Activated T-cell treated with anti-CD3 and anti-CD28 coated beads, Interleukin-2, amount 50 U/mL, for 48 hours (primary cell): ENCODE measurements at regions not wholly inside any gene's neighbourhood (a gene's known extent, or its start where the extent isn't known, plus 50 kb on each side); places are given as distances from the start of the nearest gene placed in this dataset.

Experiments
- DNase-seq, 2 experiments: peaks; one replicate each; pipeline ENCODE4 v3.0.0-alpha.2; 2020

DNA sequence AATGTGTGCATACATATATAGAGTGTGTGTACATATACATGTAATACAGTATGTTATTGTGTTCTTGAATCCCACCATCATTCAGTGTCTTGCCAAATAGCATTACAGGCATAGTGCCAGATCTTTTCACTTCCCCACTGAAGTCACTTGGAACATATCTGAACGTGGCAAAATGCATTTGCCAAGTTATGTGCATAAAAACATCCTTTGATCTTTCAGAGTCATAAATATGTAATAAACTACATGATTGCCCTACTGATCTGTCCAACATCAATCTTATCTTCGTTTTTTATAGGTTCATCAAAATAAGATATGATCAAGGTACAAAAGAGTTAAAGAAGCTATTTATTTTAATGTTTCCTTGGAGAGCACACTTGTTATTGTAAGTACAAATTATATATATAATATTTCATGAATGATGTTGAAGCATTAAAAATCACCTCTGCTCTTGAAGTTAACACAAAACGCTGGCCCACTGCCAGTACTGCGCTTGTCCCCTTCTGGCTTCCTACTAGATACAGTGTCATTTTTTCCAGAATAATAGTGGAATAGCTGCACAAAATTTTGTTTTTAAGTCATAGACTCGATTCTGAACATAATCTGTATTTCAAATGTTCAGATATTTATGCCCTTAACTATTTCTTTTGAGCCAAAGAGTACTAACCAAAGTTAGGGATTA, 549.5 kb upstream of the ARRDC4 start:
- no peak for DNase-seq

DNA sequence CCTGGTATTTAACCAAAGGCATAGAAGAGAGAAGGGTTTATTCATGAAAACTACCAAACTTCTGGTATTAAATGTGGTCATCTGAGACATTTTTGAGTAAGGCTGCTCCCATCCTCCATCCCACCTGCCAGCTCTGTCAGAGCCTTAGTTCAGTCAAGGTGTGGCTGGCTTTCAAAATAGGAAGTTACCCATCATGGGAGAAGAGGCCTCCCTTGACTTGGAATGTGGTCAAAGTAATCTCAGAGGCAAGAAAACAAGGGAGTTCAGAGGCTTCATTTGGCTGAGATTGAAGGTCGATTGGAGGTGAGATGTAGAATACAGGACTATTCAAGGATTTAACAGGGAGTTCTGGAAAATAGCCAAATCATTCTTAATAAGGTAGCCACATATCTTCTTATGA, 540.4 kb upstream of the ARRDC4 start:
- no peak for DNase-seq

DNA sequence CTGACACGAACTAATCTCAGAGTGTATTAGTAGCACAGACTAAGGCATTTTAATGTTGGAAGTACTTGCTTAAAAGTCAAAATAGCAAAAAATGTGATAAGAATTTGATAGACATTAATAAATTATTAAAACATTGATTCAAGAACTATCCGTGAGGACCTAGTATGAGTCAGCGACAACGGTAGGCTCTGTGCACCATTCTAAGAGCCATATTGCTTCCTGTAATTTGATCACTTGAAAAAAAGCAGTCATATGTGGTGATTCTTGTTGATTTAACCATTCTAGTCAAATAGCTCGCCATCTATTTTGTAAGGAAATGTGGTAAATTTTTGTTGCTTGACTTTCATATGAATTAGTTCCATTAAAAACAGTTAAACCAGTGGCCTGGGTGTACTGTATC, 534.9 kb upstream of the ARRDC4 start:
- DNase-seq = no peak

DNA sequence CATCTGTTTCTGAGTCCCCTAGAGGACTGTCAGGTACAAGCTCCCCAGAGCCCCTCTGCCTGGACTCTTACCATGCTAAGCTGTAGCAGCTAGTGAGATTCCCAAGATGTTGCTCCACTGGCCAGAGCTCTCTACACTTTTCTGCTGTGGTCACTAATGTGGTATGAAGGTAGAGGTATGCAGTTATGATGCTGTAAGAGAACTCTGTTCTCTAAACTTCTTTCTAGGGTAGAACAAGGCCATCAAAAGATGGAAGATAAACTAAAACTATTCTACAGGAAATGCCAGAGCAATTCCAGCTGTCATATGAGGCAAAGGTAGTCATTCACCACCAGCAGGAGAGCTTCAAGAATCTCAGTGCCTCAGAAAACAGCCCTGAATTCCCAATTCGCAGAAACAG, 517.4 kb upstream of the ARRDC4 start:
- no peak for DNase-seq

DNA sequence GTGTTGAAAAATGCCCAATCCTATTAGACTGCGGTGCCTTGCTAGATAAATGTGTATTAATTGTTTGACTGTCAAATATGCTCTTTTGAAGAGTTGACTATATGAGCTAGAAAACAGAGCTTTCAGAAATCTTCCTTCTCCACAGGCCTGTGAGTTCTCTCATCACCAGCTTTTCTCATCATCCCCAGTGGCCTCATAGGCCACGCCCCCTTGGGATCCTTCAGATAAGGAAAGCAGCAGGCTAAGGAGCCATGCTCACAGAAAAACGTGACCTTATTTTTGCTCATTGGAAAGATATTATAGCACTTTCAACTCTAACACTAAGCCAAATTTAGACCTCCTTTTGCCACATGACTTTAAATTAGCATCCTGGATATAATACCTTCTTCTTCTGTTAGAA, 514.4 kb upstream of the ARRDC4 start:
- DNase-seq = no peak

DNA sequence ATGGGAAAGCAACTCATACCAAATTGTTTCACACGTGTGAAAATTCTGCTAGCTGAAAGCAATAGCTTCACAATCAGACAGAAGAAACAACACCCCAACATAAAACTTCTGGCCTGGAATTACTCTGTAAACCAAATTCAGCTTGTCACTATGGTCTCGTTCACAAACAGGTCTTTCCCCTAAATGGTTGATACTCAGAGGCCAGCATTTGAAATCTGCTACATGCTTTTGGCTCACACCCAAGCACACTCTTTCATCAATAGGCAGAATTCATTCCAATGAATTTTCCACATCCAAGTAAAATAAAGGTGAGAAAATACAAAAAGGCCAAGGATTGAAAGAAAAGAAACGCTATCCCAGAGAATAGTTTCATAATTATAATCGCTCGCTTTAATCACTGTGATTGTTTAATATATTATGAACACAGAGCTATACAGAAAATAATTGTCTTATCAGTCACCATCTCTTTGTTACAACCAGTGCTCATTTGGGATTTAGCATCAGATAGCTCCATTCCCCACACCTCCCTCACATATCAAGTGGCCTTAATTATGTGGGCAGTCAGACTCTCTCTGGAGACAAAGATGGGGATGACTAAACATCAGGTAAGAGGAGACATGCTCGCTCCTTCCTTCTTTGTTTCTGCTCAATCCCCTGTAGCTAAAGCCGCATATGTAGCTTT, 503.8 kb upstream of the ARRDC4 start:
- no peak for DNase-seq

DNA sequence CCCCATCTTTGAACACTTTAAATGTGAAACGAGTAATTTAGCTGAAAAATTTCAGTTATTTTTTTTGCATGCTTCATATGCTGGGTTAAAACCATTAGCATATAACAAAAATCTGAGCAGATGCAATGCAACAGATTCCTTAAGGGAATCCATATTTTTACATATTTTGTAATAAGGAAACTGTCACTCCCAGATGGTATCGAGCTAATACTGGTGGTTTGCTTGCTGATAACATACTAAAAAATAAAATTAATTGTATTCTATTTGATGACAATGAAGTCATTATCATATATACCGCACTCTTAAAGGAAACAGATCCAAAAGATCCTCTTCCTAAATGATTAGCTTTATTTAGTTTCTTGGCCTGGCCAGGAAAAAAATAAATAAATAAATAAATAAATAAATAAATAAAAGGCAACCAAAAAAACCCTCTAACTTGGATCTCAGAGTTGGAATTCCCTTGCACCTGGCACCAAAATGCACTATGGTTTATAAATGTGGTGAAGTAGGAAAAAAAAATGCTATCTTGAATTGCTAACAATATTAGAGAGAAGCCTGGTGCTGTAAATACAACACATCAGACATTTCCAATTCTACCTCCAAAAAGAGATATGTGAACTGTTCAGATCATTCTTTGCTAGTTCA, 503.2 kb upstream of the ARRDC4 start:
- no peak for DNase-seq

DNA sequence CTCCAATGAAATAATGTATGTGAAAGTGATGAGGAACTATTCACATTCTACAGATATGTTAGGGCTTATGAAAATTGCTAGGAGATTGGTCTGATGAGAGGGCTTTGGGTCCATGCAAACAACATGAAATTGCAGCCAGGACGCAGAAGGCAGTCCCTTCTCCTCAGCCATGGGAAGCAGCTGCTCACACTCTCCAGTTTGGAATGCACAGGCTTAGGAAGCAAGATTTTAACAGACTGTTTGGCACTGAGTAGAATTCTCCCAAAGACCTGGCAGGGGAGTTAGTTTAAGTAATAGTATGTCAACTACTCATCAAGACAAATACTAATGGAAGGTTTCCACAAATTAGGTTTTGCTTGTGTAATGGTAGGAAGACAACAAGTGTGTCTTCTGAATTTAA, 500.7 kb upstream of the ARRDC4 start:
- no peak for DNase-seq

DNA sequence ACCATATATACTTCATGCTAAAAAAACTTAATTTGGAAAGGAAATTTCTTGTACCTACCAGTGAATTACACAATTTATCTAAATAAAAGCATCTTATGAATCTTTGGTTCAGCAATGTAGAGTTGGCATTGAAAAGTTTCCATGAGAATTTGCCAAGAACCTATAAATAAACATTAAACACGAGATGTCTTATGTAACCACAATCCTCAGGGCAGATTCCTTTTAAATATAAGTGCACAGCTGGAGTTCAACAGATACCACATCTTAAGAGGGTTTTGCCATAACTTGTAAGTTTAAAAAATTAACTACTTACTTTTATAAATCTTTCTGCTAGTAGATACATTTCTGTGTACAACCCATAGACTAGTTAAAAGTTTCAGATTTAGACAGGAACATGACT, 499.3 kb upstream of the ARRDC4 start:
- DNase-seq = no peak

DNA sequence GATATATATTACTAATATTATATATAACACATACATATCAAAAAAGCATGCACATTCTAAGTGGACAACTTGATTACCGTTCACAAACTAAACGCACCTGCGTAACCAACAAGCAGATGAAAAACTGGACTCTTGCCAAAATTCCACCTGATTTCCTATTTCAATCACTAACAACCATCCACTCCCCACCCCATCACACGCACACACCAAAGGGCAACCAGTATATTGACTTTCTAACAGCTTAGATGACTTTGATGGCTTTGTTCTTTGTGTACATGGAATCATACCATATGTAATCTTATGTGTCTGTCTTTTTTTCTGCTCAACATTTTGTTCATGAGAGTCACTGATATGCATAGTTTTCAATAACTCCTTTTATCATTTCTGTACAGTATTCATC, 496.8 kb upstream of the ARRDC4 start:
- DNase-seq = no peak

DNA sequence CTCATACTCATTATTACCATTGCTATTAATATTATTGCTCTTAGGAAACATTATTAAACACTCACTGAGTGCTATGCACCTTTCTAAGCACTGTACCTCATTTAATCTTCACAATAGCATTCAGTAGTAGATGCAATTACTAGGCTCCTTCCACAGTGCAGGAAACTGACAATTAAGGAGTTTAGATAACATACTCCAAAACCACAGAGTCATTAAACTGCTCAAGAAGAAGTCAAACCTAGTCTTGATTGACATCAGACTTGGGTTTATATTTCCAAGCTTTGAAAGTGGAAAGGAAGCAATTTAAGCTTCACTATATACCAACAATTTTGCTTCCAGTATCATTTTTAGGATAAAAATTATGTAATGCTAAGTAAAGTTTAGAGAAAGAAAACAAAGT, 490.1 kb upstream of the ARRDC4 start:
- DNase-seq = no peak

DNA sequence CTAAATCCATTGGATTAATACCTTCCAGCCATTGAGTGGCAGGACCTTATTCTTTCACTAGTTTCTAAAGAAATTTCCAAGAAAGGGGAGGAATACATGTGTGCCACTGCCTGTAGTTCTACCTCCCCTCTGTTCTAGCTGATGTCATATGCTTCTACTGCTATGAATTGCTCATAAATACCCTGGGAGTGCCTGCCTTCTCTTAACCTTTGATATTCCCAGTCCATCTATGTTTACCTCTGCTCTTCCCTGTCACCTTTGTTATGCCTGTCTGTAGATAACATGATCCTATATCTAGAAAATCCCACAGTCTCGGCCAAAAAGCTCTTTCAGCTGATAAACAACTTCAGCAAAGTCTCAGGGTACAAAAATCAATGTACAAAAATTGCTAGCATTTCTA, 486.9 kb upstream of the ARRDC4 start:
- no peak for DNase-seq

DNA sequence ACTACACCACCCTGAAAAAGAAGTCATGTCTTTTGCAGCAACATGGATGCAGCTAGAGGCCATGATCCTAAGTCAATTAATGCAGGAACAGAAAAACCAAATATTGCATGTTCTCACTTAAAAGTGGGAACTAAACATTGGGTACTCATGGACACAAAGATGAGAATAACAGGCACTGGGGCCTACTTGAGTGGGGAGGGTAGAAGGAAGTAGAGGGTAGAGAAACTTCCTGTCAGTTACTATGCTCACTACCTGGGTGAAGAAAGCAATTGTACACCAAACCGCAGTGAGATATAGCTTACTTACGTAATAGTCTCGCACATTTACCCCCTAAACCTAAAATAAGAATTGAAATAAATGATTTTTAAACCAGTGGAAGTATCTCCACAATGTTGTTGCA, 480.5 kb upstream of the ARRDC4 start:
- no peak for DNase-seq

DNA sequence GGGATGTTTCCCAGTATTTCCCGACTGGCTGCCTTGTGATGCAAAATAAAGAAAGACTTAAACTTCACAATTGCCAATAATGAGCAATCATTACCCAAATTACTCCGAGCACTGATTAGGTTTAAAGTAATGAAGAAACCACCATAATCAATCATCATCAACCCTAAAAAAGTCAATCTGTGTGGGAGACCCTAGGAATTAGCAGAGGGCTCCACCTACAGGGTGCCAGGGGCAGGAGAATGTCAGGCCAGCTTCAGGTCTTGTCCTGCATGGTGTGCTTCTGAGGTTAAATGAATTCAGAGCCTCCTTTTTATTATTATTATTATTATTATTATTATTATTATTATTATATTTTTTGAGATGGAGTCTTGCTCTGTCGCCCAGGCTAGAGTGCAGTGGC, 478.0 kb upstream of the ARRDC4 start:
- no peak for DNase-seq

DNA sequence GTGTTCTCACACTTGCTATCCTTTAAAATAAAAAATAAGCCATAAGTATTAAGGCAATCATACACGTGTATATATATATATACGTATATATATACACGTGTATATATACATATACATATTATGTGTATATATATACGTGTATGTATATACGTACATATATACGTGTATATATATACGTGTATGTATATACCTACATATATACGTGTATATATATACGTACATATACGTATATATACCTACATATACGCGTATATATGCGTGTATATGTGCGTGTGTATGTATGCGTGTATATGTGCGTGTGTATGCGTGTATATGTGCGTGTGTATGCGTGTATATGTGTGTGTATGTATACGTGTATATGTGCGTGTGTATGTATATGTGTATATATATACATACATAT, 477.3 kb upstream of the ARRDC4 start:
- no peak for DNase-seq

DNA sequence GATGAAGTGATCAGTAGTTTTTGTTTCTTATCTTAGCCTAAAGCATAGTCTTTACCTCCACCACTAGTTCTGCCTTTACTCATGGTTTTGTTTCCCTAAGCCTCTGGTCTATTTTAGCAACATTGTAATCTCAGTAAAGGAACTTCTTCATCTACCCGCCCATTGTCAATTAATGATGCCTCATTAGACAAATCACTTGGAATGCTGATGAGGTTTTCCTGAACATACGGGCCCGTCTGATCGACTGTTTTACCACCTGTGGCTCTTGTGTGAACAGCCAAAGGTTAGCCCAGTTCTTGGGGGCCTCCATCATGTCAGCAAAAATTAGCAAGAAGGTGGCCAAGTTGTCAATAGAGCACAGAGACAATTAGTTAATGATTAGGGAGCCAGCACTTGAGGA, 470.1 kb upstream of the ARRDC4 start:
- DNase-seq = no peak

DNA sequence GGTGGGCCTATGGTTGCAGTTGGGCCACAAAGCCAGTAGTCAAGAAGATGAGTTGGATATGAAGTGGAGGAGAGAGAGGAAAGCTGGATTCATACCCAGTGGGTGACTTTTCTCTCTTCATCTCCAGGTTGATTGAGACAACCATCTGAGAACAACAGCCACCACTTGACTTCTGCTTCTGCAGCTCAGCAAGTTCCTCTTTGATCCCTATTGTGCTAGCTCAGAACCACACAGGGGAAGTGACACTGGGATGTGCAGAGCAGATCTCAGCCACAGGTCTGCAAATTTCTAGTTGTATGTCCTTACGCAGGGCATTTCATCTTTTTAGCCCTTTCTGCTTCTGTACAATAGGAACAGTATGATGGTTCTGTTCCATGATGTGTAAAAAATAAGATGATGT, 459.2 kb upstream of the ARRDC4 start:
- no peak for DNase-seq

DNA sequence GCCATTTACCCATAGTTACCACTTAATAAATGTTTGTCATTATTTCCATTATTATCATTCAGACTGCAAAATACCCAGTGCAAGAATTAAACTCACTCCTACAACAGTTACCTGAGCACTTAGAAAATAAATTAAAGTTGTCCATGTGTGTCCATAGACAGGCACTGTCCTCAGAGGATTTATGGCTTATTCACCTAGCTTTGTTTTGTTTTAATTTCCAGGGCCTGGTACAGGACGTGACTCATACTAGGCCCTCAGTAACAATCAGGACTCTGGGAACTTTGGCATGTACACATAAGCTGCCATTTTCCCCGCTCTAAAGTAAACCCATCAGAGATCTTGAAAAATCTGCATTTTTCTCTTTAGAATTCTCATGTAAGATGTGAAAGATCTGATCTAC, 458.5 kb upstream of the ARRDC4 start:
- DNase-seq = no peak

DNA sequence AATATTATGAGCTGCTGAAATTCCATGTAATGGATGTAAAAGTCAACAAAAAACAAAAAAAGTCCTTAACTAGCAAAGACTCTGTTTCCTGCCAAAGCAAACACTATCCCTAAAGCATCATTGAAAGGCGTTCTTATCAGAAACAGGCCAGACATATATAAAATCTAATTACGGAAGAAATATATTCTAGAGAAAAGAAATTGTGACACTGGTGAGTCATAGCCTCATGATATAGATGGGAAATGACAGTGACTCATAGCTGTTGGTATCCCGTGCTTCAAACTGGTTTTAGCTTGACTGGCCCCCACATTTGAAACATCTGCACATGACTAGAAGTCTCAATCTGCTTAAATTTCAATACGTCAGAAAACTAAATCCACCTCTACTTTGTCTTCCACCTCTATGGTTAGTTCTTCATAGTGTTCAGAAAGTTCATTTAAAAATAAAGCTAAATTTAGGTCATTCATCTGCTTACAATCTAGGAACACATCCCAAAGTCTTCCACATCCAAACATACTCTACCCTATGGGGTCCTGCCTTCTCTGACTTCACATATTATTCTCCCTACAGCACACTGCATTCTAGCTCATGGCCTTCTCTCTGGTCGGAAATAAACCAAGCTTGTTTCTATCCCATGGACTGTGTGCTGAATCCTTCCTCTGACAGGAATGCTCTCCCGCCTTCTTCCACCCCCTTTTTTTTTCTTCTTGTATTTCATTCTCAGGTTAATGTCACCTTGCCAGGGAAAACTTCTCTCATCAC, 456.3 kb upstream of the ARRDC4 start:
- no peak for DNase-seq

DNA sequence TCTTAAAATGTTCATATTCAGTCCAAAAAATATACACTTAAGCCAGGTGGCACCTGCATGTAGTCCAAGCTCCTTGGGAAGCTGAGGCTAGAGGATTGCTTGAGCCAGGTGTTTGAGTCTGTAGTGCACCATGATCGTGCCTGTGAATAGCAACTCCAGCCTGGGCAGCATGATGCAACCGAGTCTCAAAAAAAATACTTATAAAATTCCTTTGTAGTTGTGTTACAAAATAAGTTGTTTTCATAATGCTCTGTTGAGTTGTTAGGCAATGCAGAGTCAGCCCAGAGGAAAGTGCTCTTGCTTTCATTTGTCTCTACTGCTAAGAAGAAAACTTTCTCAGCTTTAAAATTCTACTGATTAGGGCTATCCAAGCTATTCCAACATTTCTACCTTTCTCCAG, 442.8 kb upstream of the ARRDC4 start:
- DNase-seq = no peak

DNA sequence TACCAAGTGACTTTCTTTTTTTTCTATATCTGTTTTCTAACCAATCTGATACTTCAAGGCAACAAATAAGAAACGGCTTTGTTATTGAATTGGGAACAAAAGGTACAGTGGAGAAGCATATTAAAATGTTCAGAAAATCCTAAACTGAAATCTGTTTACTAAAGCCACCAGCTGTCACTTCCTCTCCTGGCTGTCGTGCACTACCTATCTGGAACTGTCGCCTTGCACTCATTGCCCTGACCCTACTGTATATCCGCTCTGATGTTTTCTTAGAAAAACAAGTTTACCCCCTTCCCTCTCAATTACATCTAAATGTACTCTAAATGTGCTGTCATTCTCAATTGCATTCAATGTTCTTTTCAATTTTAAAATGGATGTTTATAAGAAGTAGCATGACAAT, 439.8 kb upstream of the ARRDC4 start:
- no peak for DNase-seq

DNA sequence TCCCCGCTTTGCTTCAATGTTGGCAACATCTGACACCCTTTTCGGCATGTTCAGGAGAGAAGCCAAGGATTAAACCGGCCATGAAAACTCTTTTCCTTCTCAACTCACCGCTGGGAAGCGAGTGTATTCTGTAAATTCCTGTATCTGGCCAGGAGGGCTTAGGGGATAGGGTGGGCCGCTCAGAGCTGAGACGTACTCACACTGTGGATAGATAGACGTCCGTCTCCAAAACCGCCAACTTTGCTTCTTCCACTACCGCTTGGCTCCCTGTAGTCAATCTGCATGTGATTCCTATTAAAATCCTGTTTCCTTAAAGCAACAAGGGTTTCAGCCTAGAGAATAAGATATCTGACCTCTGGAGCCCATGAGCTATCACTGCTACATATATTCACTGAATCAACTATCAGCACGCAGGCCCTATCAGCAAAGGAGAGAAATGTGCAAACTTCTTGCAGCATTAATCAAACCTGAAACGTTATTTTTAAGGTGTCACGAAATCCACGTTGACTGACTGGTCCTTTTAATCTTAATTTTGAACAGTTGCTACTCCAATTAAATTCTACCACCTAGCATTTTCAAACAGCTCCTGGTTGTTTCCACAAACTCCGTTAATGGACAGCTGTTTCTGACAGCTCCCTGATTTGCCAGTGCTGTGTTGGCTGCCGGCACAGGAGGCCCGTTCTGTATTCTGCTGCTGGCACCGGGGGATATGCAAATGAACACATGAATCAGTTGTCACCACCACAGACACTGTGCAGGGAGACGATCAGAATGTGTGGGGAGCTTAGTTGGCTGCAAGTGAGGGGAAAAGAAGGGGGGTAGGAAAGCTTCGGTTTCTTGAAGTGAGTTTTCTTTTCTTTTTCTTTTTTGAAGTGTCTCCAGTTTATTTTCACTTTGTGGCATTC, 438.9 kb upstream of the ARRDC4 start:
- no peak for DNase-seq

DNA sequence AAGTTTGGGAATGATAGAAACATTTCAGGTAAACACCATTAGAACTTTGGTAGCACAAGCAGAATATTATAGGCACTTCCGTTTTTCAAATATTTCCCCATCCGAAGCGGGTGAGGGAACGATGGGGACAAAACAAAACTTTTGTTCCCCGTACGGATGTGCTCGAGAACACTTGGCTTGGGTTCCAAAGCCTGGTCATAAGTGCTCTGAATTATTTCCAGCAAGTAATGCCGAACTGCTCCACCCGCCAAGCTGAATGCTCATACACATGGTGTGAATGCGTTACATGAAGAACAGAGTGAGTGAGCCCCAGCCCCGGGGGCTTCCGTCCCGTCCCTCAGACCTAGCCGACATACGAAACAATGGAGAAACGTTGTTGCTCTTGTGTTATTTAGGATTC, 438.2 kb upstream of the ARRDC4 start:
- no peak for DNase-seq
